Stimulated activated CD4-positive, alpha-beta T cell treated with anti-CD3 and anti-CD28 coated beads, Interleukin-1b, Interleukin-23, amount 100 ng/mL, for 1 hour (primary cell): ENCODE measurements at regions not wholly inside any gene's neighbourhood (a gene's known extent, or its start where the extent isn't known, plus 50 kb on each side); places are given as distances from the start of the nearest gene placed in this dataset.
"Not testable (repeated sequence)": the region's sequence is repeated elsewhere in the genome, so short reads cannot be mapped to it uniquely, and the experiment has no call there.

Experiments
- DNase-seq, 2 donors: peaks; one replicate each; pipeline ENCODE4 v3.0.0-alpha.2; 2020; ENCODE audit warnings: low read depth in 2 of 2

- no peak for DNase-seq
Measured at GRCh38 chr9:108411632-108412031, 444.2 kb downstream of the ACTL7B start.

GRCh38 chr9:108410161-108410560, 445.6 kb downstream of the ACTL7B start:
- DNase-seq: no peak

GRCh38 chr9:108400297-108400696, 455.5 kb downstream of the ACTL7B start:
- no peak for DNase-seq

- DNase-seq: no peak
Measured at GRCh38 chr9:108399851-108400250, 455.9 kb downstream of the ACTL7B start.

GRCh38 chr9:108397286-108397685, 458.5 kb downstream of the ACTL7B start:
- DNase-seq: no peak

- DNase-seq: no peak
Measured at GRCh38 chr9:108396611-108397010, 459.2 kb downstream of the ACTL7B start.

GRCh38 chr9:108396193-108396592, 459.6 kb downstream of the ACTL7B start:
- no peak for DNase-seq

GRCh38 chr9:108395421-108395820, 460.4 kb downstream of the ACTL7B start:
- DNase-seq: no peak

GRCh38 chr9:108394726-108395125, 461.1 kb downstream of the ACTL7B start:
- no peak for DNase-seq

- DNase-seq: not testable (repeated sequence)
Measured at GRCh38 chr9:108393481-108394001, 462.2 kb downstream of the ACTL7B start.

GRCh38 chr9:108392877-108393276, 462.9 kb downstream of the ACTL7B start:
- DNase-seq: no peak

- no peak for DNase-seq
Measured at GRCh38 chr9:108389056-108389455, 466.7 kb downstream of the ACTL7B start.

- DNase-seq: no peak
Measured at GRCh38 chr9:108386859-108387384, 468.9 kb downstream of the ACTL7B start.

GRCh38 chr9:108386032-108386431, 469.8 kb downstream of the ACTL7B start:
- DNase-seq: no peak

- no peak for DNase-seq
Measured at GRCh38 chr9:108383796-108384195, 472.0 kb downstream of the ACTL7B start.

GRCh38 chr9:108382310-108382709, 473.5 kb downstream of the ACTL7B start:
- no peak for DNase-seq

GRCh38 chr9:108377881-108378280, 477.9 kb downstream of the ACTL7B start:
- DNase-seq: no peak

GRCh38 chr9:108377382-108377781, 478.4 kb downstream of the ACTL7B start:
- DNase-seq: no peak

GRCh38 chr9:108376140-108376539, 479.6 kb downstream of the ACTL7B start:
- no peak for DNase-seq

GRCh38 chr9:108374626-108375025, 481.2 kb downstream of the ACTL7B start:
- DNase-seq: no peak

GRCh38 chr9:108367188-108367587, 488.6 kb downstream of the ACTL7B start:
- no peak for DNase-seq

- DNase-seq: no peak
Measured at GRCh38 chr9:108363311-108363710, 492.5 kb downstream of the ACTL7B start.

GRCh38 chr9:108360304-108360703, 495.5 kb downstream of the ACTL7B start:
- no peak for DNase-seq

- DNase-seq: no peak
Measured at GRCh38 chr9:108356806-108357205, 499.0 kb downstream of the ACTL7B start.
